ENCODE measurements at regions not wholly inside any gene's neighbourhood (a gene's known extent, or its start where the extent isn't known, plus 50 kb on each side); places are given as distances from the start of the nearest gene placed in this dataset.

- no peak for TF ChIP-seq HOMEZ (CRISPR knock-in tag; IDR thresholded peaks at IDR 0.05)
- no peak for TF ChIP-seq DNMT1 (IDR thresholded peaks at IDR 0.05)
- no peak for TF ChIP-seq NR2C2 (CRISPR knock-in tag; IDR thresholded peaks at IDR 0.05)
- no peak for TF ChIP-seq NR2C2 (tag; IDR thresholded peaks at IDR 0.05)
- no peak for TF ChIP-seq HMGN3 (IDR thresholded peaks at IDR 0.05; ENCODE audit: borderline replicate concordance, extremely low read depth, insufficient read length, low read depth, low read length)
- no peak for TF ChIP-seq JUND (IDR thresholded peaks at IDR 0.05; ENCODE audit: borderline replicate concordance, low read depth, low read length)
- no peak for TF ChIP-seq JUND (tag; IDR thresholded peaks at IDR 0.05; ENCODE audit: borderline replicate concordance, low read depth, low read length)
- TF ChIP-seq HCFC1 (IDR thresholded peaks at IDR 0.05; ENCODE audit: low read depth, low read length): no peak
- no peak for TF ChIP-seq CTCF (IDR thresholded peaks at IDR 0.05 in 2 of 3, conservative IDR thresholded peaks at IDR 0.05 in 1 of 3; ENCODE audit: insufficient read depth in 2 of 3, low read depth in 1 of 3, low read length in 3 of 3)
- TF ChIP-seq ZNF24 (IDR thresholded peaks at IDR 0.05): no peak
- no peak for TF ChIP-seq USF2 (CRISPR knock-in tag; IDR thresholded peaks at IDR 0.05)
- TF ChIP-seq FOXJ3 (CRISPR knock-in tag; IDR thresholded peaks at IDR 0.05): no peak
- no peak for TF ChIP-seq SMARCA4 (IDR thresholded peaks at IDR 0.05)
- TF ChIP-seq ZNF668 (CRISPR knock-in tag; IDR thresholded peaks at IDR 0.05): no peak
Measured at GRCh38 chr2:220151341-220151740, 523.9 kb downstream of the SLC4A3 start.

Measured in K562 (cell line).